T-cell (primary cell): ENCODE measurements at regions not wholly inside any gene's neighbourhood (a gene's known extent, or its start where the extent isn't known, plus 50 kb on each side); places are given as distances from the start of the nearest gene placed in this dataset.

Source experiments
- ATAC-seq, 4 experiments: fragments of 200-7000 bp in 3 of 4; fragments of 150-1000 bp in 1 of 4; cut with Tn5 transposase; replicated peaks in 1 of 4; 1 replicate in 3 of 4; 2 replicates in 1 of 4; pipeline ENCODE4 v1.10.0; 2021; ENCODE audit warnings: moderate library complexity in 3 of 4, mild to moderate bottlenecking in 2 of 4, moderate number of reproducible peaks in 1 of 4
- CTCF ChIA-PET, 2 donors: fragments of 300-600 bp; sonication (Branson Sonifier 250); formaldehyde crosslinking; loops; one replicate each; lab custom pipeline; 2022; ENCODE audit warnings: antibody characterized with exemption in 2 of 2; lab: Charles Lee
- POLR2A ChIA-PET, 2 donors: fragments of 300-600 bp; sonication (Branson Sonifier 250); formaldehyde crosslinking; loops; one replicate each; lab custom pipeline; 2022; ENCODE audit warnings: antibody characterized with exemption in 2 of 2; lab: Charles Lee
- DNase-seq, 35 experiments: peaks; one replicate each; pipeline versions ENCODE4 v3.0.0 to v3.0.0-alpha.2; 2013 to 2023
- H3K27ac ChIP-seq: one replicate; pipeline ENCODE4 v1.5.1; 2013; ENCODE audit warnings: low read length
- H3K27me3 ChIP-seq, 2 experiments: replicated peaks in 1 of 2; 1 replicate in 1 of 2; 2 replicates in 1 of 2; pipeline versions ENCODE4 v1.6.1 to v1.7.0; 2013; ENCODE audit warnings: low read length in 1 of 2, mixed read lengths in 1 of 2; ENCODE audit not compliant: control insufficient read depth in 2 of 2, insufficient read depth in 2 of 2; ENCODE audit errors: extremely low read depth in 1 of 2
- H3K36me3 ChIP-seq, 2 donors: 1 replicate in 1 of 2; 2 replicates in 1 of 2; pipeline versions ENCODE4 v1.6.1 to v1.7.0; 2013; ENCODE audit warnings: low read length in 1 of 2; ENCODE audit not compliant: control insufficient read depth in 2 of 2, insufficient read depth in 1 of 2; ENCODE audit errors: extremely low read depth in 1 of 2
- H3K4me1 ChIP-seq, 2 experiments: 1 replicate in 1 of 2; 2 replicates in 1 of 2; pipeline versions ENCODE4 v1.6.1 to v1.7.0; 2013; ENCODE audit warnings: low read length in 2 of 2, mixed read lengths in 1 of 2; ENCODE audit not compliant: insufficient read depth in 2 of 2, control insufficient read depth in 1 of 2; ENCODE audit errors: extremely low read depth in 1 of 2
- H3K4me3 ChIP-seq, 2 donors: 1 replicate in 1 of 2; 2 replicates in 1 of 2; pipeline versions ENCODE4 v1.5.1 to v1.7.0; 2013; ENCODE audit warnings: mild to moderate bottlenecking in 2 of 2, low read length in 1 of 2, moderate library complexity in 1 of 2; ENCODE audit not compliant: control insufficient read depth in 1 of 2; ENCODE audit errors: extremely low read depth in 1 of 2
- H3K9me3 ChIP-seq: 2 replicates; pipeline ENCODE4 v1.7.0; 2013
- H3K27ac Mint-ChIP-seq, 2 donors: one replicate each; pipeline ENCODE4 v1.8.0; 2020 to 2021; ENCODE audit warnings: mild to moderate bottlenecking in 2 of 2, mixed read lengths in 2 of 2
- H3K27me3 Mint-ChIP-seq, 2 donors: one replicate each; pipeline ENCODE4 v1.8.0; 2021 to 2022; ENCODE audit warnings: mixed read lengths in 2 of 2
- H3K36me3 Mint-ChIP-seq: one replicate; pipeline ENCODE4 v1.8.0; 2021; ENCODE audit warnings: mixed read lengths
- H3K4me1 Mint-ChIP-seq, 3 donors: one replicate each; pipeline ENCODE4 v1.8.0; 2020 to 2022; ENCODE audit warnings: mixed read lengths in 3 of 3, mild to moderate bottlenecking in 1 of 3
- H3K4me3 Mint-ChIP-seq, 3 donors: one replicate each; pipeline ENCODE4 v1.8.0; 2020 to 2022; ENCODE audit warnings: mild to moderate bottlenecking in 3 of 3, mixed read lengths in 3 of 3, moderate library complexity in 3 of 3
- H3K9me3 Mint-ChIP-seq, 3 donors: one replicate each; pipeline ENCODE4 v1.8.0; 2020 to 2022; ENCODE audit warnings: mixed read lengths in 3 of 3
- WGBS: methylation state at CpG from one replicate; pipeline ENCODE4 v1.1.5; 2013; ENCODE audit warnings: missing lambda C conversion rate; ENCODE audit not compliant: insufficient coverage; 5-methylcytosine and 5-hydroxymethylcytosine counted together

- ATAC-seq (no peak), DNase-seq (no peak)
- Mint-ChIP-seq H3K4me1 (no peaks in the 10 kb centered on the region), H3K9me3 (peaks cover 4 to 6% (median 6%) of the 10 kb centered on the region in 3 donors), H3K36me3 (no peaks in the 10 kb centered on the region), H3K27ac (no peak overlapping the region), H3K4me3 (no peak overlapping the region), H3K27me3 (no peaks in the 10 kb centered on the region)
- ChIA-PET POLR2A (no interaction called here), CTCF (no interaction called here)
- Histone ChIP-seq H3K27me3 (no peaks in the 10 kb centered on the region), H3K9me3 (no peaks in the 10 kb centered on the region), H3K4me3 (no peak overlapping the region), H3K27ac (no peak overlapping the region), H3K4me1 (no peaks in the 10 kb centered on the region), H3K36me3 (no peaks in the 10 kb centered on the region)
Observed at GRCh38 chr3:24838533-24838932, 343.9 kb upstream of the THRB start.

- no peaks in the 10 kb centered on the region for H3K36me3 Mint-ChIP-seq
Observed at GRCh38 chr3:24843955-24844354, 349.3 kb upstream of the THRB start.

DNA sequence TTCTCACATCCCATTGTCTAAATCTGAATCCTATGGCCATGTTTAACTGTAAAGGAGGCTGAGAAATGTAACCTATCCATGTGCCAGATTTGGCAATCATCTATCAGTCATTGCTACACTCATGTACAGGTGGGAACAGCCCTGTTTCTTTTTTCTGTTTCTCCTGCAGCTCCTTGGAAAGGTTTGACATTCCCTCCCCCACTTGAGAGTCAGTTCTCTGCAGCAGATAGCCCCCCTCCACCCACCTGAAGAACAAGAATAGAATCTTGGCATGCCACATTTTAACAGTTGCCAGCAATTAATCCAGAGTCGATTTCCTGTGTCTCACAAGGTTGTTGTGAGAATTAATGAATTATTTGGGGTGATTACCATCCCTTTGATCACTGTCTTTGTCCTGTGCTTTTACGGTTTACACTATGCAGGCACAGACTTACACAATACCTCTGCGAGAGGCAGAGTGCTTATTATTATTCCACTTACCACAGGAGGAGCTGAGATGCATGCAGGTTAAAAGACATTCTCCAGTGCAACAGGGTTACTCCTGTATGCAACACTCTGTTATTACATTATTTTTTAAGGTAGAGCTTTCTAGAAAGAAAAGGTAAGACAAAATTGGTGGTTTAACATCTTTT lies 351.0 kb upstream of the THRB start:
- no peaks in the 10 kb centered on the region for H3K4me1 ChIP-seq
- POLR2A ChIA-PET = no interaction called here
- H3K4me1 Mint-ChIP-seq = no peaks in the 10 kb centered on the region
- no CpG with 5 or more reads among the region's 3 CpGs for WGBS
- ATAC-seq (no peak), DNase-seq (no peak)
- H3K27me3 Mint-ChIP-seq = no peaks in the 10 kb centered on the region
- H3K27ac ChIP-seq = no peak overlapping the region
- H3K36me3 ChIP-seq = no peaks in the 10 kb centered on the region
- CTCF ChIA-PET = no interaction called here
- no peaks in the 10 kb centered on the region for H3K9me3 ChIP-seq
- H3K27me3 ChIP-seq = no peaks in the 10 kb centered on the region
- H3K36me3 Mint-ChIP-seq = no peaks in the 10 kb centered on the region
- peaks cover 0 to 8% (median 4%) of the 10 kb centered on the region in 3 donors for H3K9me3 Mint-ChIP-seq
- H3K4me3 Mint-ChIP-seq = no peak overlapping the region
- no peak overlapping the region for H3K4me3 ChIP-seq
- H3K27ac Mint-ChIP-seq = no peak overlapping the region

More at GRCh38 chr3:24843955-24844354, 349.3 kb upstream of the THRB start:
- no peak for ATAC-seq
- Mint-ChIP-seq H3K9me3 (peaks cover 0 to 4% (median 3%) of the 10 kb centered on the region in 3 donors), H3K4me3 (no peak overlapping the region), H3K27ac (no peak overlapping the region), H3K27me3 (no peaks in the 10 kb centered on the region), H3K4me1 (no peaks in the 10 kb centered on the region)
- Histone ChIP-seq H3K4me1 (no peaks in the 10 kb centered on the region), H3K4me3 (no peak overlapping the region), H3K36me3 (no peaks in the 10 kb centered on the region), H3K9me3 (no peaks in the 10 kb centered on the region), H3K27ac (no peak overlapping the region), H3K27me3 (no peaks in the 10 kb centered on the region)
- no peak for DNase-seq
- ChIA-PET POLR2A (no interaction called here), CTCF (no interaction called here)
- WGBS = 100% methylated on average over 1 of the region's 2 CpGs

DNA sequence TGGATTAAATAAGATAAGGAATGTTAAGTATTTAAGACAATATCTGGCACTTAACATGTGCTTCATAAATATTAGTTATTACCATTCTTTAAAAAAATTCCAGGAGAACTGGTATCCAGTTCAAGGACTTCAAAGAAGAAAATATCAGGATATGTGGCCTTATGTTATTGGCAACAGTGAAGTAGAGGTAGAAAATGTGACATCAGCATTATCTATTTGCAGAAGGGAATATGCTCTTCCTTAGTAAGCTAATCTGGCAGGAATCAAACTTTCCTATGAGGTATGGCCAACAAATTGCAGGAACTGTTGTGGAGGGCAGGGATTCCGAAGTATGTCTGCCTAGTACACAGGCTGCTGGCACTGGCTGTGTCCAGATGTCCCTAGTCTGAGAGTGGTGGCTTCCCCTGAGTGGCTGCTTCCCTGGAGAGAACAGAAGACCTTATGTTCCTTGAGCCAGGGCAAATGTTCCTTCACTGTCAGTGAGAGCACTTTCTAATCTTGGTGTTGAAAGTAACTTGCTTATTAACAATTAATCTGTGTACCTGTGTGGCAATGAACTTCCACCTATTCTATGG lies 351.7 kb upstream of the THRB start:
- Mint-ChIP-seq H3K9me3 (peaks cover 0 to 11% (median 4%) of the 10 kb centered on the region in 3 donors), H3K36me3 (no peaks in the 10 kb centered on the region)
- WGBS = 50% methylated on average over 1 of the region's 1 CpG

GRCh38 chr3:24850245-24850644 lies 355.6 kb upstream of the THRB start:
- Mint-ChIP-seq H3K4me3 (no peak overlapping the region), H3K9me3 (peaks cover 0 to 16% (median 0%) of the 10 kb centered on the region in 3 donors), H3K36me3 (no peaks in the 10 kb centered on the region), H3K4me1 (no peaks in the 10 kb centered on the region), H3K27me3 (no peaks in the 10 kb centered on the region), H3K27ac (no peak overlapping the region)
- ChIA-PET CTCF (no interaction called here), POLR2A (no interaction called here)
- H3K4me1 ChIP-seq = no peaks in the 10 kb centered on the region
- H3K36me3 ChIP-seq = no peaks in the 10 kb centered on the region
- H3K27ac ChIP-seq = no peak overlapping the region
- H3K27me3 ChIP-seq = no peaks in the 10 kb centered on the region
- H3K9me3 ChIP-seq = no peaks in the 10 kb centered on the region
- ATAC-seq = no peak
- WGBS = no CpG with 5 or more reads among the region's 2 CpGs
- H3K4me3 ChIP-seq = no peak overlapping the region
- no peak for DNase-seq

More for the DNA sequence above, 351.7 kb upstream of the THRB start:
- Histone ChIP-seq H3K9me3 (no peaks in the 10 kb centered on the region), H3K27me3 (no peaks in the 10 kb centered on the region), H3K36me3 (no peaks in the 10 kb centered on the region), H3K4me1 (no peaks in the 10 kb centered on the region), H3K4me3 (no peak overlapping the region), H3K27ac (no peak overlapping the region)
- H3K27ac Mint-ChIP-seq = no peak overlapping the region
- H3K4me1 Mint-ChIP-seq = no peaks in the 10 kb centered on the region
- no peaks in the 10 kb centered on the region for H3K27me3 Mint-ChIP-seq
- POLR2A ChIA-PET = no interaction called here
- H3K4me3 Mint-ChIP-seq = no peak overlapping the region
- no peak for ATAC-seq
- CTCF ChIA-PET = no interaction called here
- DNase-seq = no peak

DNA sequence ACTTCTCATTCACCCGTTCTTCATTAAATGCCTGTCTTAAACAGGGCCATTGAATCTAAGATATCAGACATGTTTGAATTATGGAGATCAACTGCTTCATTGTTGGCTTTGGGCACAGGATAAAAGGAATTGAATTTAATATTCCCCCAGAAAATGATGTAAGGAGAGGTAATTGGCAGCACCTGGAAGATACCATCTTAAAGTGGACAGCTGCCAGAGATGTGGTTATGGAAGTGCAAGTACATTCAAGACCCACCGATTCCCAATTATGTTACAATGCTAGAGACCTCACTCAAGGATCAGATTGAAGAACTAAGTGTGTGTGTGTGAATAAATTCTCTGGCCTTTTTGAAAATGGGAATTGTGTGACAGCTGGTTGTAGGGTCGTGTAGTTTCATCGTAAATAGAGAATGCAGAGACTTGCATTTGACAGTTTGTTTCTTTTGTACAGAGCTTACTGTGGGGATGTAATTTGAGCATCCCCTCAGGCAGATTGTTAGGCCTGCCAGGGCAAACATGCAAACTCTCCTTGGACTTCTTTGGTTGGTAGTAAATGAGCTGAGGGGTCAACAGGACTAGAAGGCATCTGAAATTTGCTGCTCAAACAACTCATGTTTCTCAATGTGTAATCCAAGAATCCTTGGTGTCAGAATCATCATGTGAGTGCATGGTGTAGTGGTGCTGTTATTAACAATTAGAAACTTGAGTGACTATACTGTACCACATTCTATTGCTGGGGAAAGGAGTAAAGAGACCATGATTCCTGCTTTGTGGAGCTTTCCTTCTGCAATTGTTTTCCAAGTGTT lies 359.2 kb upstream of the THRB start:
- Histone ChIP-seq H3K36me3 (no peaks in the 10 kb centered on the region), H3K27ac (no peak overlapping the region), H3K4me1 (no peaks in the 10 kb centered on the region), H3K27me3 (no peaks in the 10 kb centered on the region), H3K4me3 (no peak overlapping the region), H3K9me3 (no peaks in the 10 kb centered on the region)
- DNase-seq (no peak), ATAC-seq (no peak)
- Mint-ChIP-seq H3K4me3 (no peak overlapping the region), H3K36me3 (no peaks in the 10 kb centered on the region), H3K4me1 (no peaks in the 10 kb centered on the region), H3K27me3 (no peaks in the 10 kb centered on the region), H3K27ac (no peak overlapping the region), H3K9me3 (peaks cover 0 to 13% (median 0%) of the 10 kb centered on the region in 3 donors)
- WGBS = 60% methylated on average over 2 of the region's 4 CpGs
- ChIA-PET POLR2A (no interaction called here), CTCF (no interaction called here)
